CD4-positive, alpha-beta T cell treated with Interleukin-4 for 1 hour (primary cell): ENCODE measurements at regions not wholly inside any gene's neighbourhood (a gene's known extent, or its start where the extent isn't known, plus 50 kb on each side); places are given as distances from the start of the nearest gene placed in this dataset.

Experiments
- DNase-seq, 2 donors: peaks; one replicate each; pipeline ENCODE4 v3.0.0-alpha.2; 2020 to 2022

GRCh38 chr10:35758076-35758475 lies 116.0 kb upstream of the FZD8 start:
- no peak for DNase-seq

GRCh38 chr10:35754519-35754918 lies 112.4 kb upstream of the FZD8 start:
- DNase-seq: no peak

GRCh38 chr10:35752469-35753461 lies 110.7 kb upstream of the FZD8 start:
- no peak for DNase-seq

GRCh38 chr10:35751347-35751746 lies 109.3 kb upstream of the FZD8 start:
- no peak for DNase-seq

- no peak for DNase-seq
These were observed 107.1 kb upstream of the FZD8 start for GRCh38 chr10:35749230-35749629.

GRCh38 chr10:35745617-35746403 lies 103.7 kb upstream of the FZD8 start:
- no peak for DNase-seq

GRCh38 chr10:35743851-35744250 lies 101.8 kb upstream of the FZD8 start:
- DNase-seq: no peak

GRCh38 chr10:35743351-35743750 lies 101.3 kb upstream of the FZD8 start:
- no peak for DNase-seq

GRCh38 chr10:35739998-35740397 lies 97.9 kb upstream of the FZD8 start:
- no peak for DNase-seq

GRCh38 chr10:35735412-35735811 lies 93.3 kb upstream of the FZD8 start:
- no peak for DNase-seq

- no peak for DNase-seq
These were observed 89.7 kb upstream of the FZD8 start for GRCh38 chr10:35731828-35732227.

- no peak for DNase-seq
These were observed 86.2 kb upstream of the FZD8 start for GRCh38 chr10:35728341-35728740.

- DNase-seq: no peak
These were observed 84.8 kb upstream of the FZD8 start for GRCh38 chr10:35726846-35727245.

GRCh38 chr10:35723992-35724391 lies 81.9 kb upstream of the FZD8 start:
- no peak for DNase-seq

- no peak for DNase-seq
These were observed 81.0 kb upstream of the FZD8 start for GRCh38 chr10:35723059-35723458.

- no peak for DNase-seq
These were observed 80.5 kb upstream of the FZD8 start for GRCh38 chr10:35722636-35723035.

- DNase-seq: no peak
These were observed 80.1 kb upstream of the FZD8 start for GRCh38 chr10:35722226-35722625.

- DNase-seq: no peak
These were observed 78.3 kb upstream of the FZD8 start for GRCh38 chr10:35720366-35720765.

- DNase-seq: no peak
These were observed 74.7 kb upstream of the FZD8 start for GRCh38 chr10:35716776-35717175.

- DNase-seq: no peak
These were observed 70.4 kb upstream of the FZD8 start for GRCh38 chr10:35712486-35712885.

GRCh38 chr10:35711615-35712411 lies 69.7 kb upstream of the FZD8 start:
- DNase-seq: no peak

GRCh38 chr10:35707642-35708425 lies 65.7 kb upstream of the FZD8 start:
- no peak for DNase-seq
